Testis (tissue), 2 donors: ENCODE measurements at regions not wholly inside any gene's neighbourhood (a gene's known extent, or its start where the extent isn't known, plus 50 kb on each side); places are given as distances from the start of the nearest gene placed in this dataset.
A peak's percentile ranks its signal among the peaks of the same experiment; 100 is the strongest.

Experiments used
- DNase-seq: peaks from one replicate; pipeline ENCODE4 v3.0.0-alpha.2; 2019
- H3K27ac ChIP-seq, 2 donors: fragments of 200-600 bp; sonication (generic); one replicate each; pipeline ENCODE4 v1.5.1; 2019
- H3K27me3 ChIP-seq: fragments of 200-600 bp; sonication (generic); one replicate; pipeline ENCODE4 v1.5.1; 2019
- H3K36me3 ChIP-seq: fragments of 200-600 bp; sonication (generic); one replicate; pipeline ENCODE4 v1.5.1; 2017; ENCODE audit warnings: low read depth; ENCODE audit errors: missing control alignments
- H3K4me1 ChIP-seq: fragments of 200-600 bp; sonication (generic); one replicate; pipeline ENCODE4 v1.5.1; 2019
- H3K4me3 ChIP-seq, 2 donors: fragments of 200-600 bp; sonication (generic); one replicate each; pipeline ENCODE4 v1.5.1; 2017 to 2019
- H3K9me3 ChIP-seq: fragments of 200-600 bp; sonication (generic); one replicate; pipeline ENCODE4 v1.5.1; 2017
- POLR2A ChIP-seq: fragments of 450-650 bp; IDR thresholded peaks from one replicate; pipeline ENCODE4 v1.6.1; 2017; ENCODE audit warnings: antibody characterized with exemption, mild to moderate bottlenecking, moderate library complexity
- WGBS, 2 donors: methylation state at CpG; one replicate each; pipeline ENCODE4 v1.1.5; 2018; 5-methylcytosine and 5-hydroxymethylcytosine counted together
- intact Hi-C: fragments of 100-400 bp; cut with DNase I; formaldehyde crosslinking; loops from one replicate; pipeline ENCODE4 v1.15.1; 2023; ENCODE audit warnings: low total_unique reads
- TF ChIP-seq, protein P1 (sequence below), 3 experiments: fragments of 450-650 bp in 2 of 3; fragments of 200-600 bp in 1 of 3; sonication (generic) in 1 of 3; IDR thresholded peaks; one replicate each; pipeline ENCODE4 v1.5.1; 2016 to 2019; ENCODE audit warnings: antibody characterized with exemption in 3 of 3, mild to moderate bottlenecking in 2 of 3, moderate library complexity in 1 of 3

DNA sequence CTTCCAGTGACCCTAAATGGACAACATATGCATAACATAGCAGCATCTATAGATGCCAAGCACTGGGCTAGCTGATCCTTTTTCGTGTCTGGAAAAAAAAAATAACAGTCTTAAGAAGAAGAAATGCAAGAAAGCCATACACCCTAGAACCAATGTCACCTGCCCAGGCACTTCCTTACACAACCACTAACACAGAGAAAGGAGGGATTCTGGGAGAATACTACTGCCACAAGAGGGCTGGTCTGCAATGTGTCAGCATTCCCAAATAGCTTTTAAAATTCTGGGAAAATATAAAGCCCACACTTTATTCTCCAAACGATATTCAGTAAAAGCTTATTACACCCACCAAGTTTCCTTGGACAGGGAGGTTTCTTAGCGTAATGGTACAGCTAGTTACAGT, 271.2 kb downstream of the TBL1XR1 start:
- 59 to 70% methylated on average over 3 of the region's 3 CpGs for WGBS, 2 donors
- DNase-seq: no peak
- Histone ChIP-seq H3K4me3 (no peak overlapping the region), H3K9me3 (no peaks in the 10 kb centered on the region), H3K4me1 (no peaks in the 10 kb centered on the region), H3K27me3 (no peaks in the 10 kb centered on the region), H3K36me3 (no peaks in the 10 kb centered on the region), H3K27ac (no peak overlapping the region)
- intact Hi-C loops: no loop called here
- TF ChIP-seq, protein P1, sequence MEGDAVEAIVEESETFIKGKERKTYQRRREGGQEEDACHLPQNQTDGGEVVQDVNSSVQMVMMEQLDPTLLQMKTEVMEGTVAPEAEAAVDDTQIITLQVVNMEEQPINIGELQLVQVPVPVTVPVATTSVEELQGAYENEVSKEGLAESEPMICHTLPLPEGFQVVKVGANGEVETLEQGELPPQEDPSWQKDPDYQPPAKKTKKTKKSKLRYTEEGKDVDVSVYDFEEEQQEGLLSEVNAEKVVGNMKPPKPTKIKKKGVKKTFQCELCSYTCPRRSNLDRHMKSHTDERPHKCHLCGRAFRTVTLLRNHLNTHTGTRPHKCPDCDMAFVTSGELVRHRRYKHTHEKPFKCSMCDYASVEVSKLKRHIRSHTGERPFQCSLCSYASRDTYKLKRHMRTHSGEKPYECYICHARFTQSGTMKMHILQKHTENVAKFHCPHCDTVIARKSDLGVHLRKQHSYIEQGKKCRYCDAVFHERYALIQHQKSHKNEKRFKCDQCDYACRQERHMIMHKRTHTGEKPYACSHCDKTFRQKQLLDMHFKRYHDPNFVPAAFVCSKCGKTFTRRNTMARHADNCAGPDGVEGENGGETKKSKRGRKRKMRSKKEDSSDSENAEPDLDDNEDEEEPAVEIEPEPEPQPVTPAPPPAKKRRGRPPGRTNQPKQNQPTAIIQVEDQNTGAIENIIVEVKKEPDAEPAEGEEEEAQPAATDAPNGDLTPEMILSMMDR (IDR thresholded peaks at IDR 0.05): no peak
- TF ChIP-seq POLR2A: no peak

DNA sequence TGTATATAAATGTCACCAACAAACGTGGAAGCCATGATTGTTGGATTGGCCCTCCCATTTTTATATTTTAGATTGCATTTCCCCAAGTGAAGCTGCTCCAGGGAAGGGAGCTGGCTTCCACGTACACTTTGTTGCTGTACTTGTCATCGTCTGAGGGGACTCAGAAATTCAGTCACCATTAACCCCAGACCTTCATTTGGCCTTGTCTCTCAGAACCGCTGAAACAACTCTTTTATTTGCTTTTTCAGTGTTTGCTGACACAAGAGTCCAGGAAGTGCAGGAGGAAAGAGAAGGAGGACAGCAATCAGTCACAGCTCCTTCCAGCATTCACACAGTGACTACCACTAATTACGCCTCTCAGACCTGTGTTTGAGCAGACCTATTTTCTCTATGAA, 276.5 kb downstream of the TBL1XR1 start:
- 42 to 50% methylated on average over 5 of the region's 5 CpGs for WGBS, 2 donors
- TF ChIP-seq, protein P1 (IDR thresholded peaks at IDR 0.05): no peak
- no peak for TF ChIP-seq POLR2A
- Histone ChIP-seq H3K4me1 (no peaks in the 10 kb centered on the region), H3K27ac (peak overlapping the region in 1 of 2 donors; percentile 11), H3K27me3 (no peaks in the 10 kb centered on the region), H3K9me3 (no peaks in the 10 kb centered on the region), H3K4me3 (no peak overlapping the region), H3K36me3 (no peaks in the 10 kb centered on the region)
- DNase-seq: no peak
- intact Hi-C loops: no loop called here

DNA sequence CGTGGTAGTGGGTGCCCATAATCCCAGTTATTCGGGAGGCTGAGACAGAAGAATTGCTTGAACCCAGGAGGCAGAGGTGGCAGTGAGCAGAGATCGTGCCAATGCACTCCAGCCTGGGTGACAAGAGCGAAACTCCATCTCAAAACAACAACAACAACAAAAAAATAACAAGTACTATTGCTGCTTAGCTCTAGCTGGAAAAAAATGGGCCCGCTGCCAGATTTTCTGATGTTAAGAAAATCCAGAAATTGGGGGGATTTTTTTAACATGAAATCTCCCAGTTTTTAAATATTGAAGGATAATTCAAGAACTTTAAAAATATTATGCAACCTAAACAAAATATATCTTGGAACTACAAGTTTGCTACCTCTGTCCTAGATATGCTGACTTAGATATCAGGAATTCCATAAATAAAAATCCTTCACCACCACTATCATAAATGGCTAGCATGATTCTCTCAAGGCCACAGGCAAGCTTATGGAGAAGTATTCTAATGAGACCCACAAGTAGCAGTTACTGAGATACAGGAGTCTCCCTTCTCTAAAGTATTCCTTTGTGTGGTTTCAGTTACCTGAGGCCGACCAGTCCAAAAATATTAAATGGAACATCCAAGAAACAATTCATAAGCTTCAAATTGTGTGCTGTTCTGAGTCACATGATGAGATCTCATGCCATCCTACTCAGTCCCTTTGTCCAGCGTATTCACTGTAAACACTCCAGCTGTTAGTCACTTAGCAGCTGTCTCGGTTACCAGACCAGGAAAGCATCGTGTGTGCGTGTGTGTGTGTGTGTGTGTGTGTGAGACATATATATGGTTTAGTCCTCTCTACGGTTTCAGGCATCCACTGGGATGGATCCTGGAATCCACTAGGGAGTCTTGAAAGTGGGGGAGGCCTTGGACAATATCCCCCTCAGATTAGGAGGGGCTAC, 277.2 kb downstream of the TBL1XR1 start:
- H3K27ac ChIP-seq: peak overlapping the region in 1 of 2 donors; percentile 11
- no peaks in the 10 kb centered on the region for H3K4me1 ChIP-seq
- no peak for DNase-seq
- H3K4me3 ChIP-seq: no peak overlapping the region
- H3K36me3 ChIP-seq: no peaks in the 10 kb centered on the region
- H3K9me3 ChIP-seq: no peaks in the 10 kb centered on the region
- no peak for TF ChIP-seq POLR2A
- TF ChIP-seq, protein P1 (IDR thresholded peaks at IDR 0.05): no peak
- WGBS, 2 donors: 75 to 81% methylated on average over 11 of the region's 11 CpGs
- intact Hi-C loops: no loop called here
- H3K27me3 ChIP-seq: no peaks in the 10 kb centered on the region

DNA sequence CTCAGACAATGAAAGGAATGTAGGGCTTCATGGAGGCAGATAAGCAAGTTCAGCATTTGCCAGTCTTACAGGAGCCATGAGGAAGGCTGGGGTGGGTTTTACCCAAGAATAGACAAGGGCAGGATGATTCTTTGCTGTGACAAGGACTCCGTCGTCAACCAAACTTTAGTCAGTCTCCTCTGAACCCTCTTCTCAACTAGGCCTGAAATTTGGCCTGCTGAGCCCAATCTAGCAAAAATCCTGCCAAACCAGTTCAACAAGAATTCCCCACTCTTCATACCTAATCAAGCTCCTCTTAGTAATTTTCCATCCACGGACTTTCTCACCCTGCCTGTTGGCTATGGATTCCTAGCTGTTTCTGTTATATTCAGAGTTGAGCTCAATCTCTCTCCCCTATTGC, 280.5 kb downstream of the TBL1XR1 start:
- H3K27me3 ChIP-seq: no peaks in the 10 kb centered on the region
- no peaks in the 10 kb centered on the region for H3K9me3 ChIP-seq
- H3K27ac ChIP-seq: peak overlapping the region in 1 of 2 donors; percentile 74
- no peaks in the 10 kb centered on the region for H3K36me3 ChIP-seq
- no peak overlapping the region for H3K4me3 ChIP-seq
- no peak for TF ChIP-seq POLR2A
- TF ChIP-seq, protein P1 (IDR thresholded peaks at IDR 0.05): no peak
- no peak for DNase-seq
- intact Hi-C loops: no loop called here
- no peaks in the 10 kb centered on the region for H3K4me1 ChIP-seq
- WGBS, 2 donors: 89 to 93% methylated on average over 3 of the region's 3 CpGs

DNA sequence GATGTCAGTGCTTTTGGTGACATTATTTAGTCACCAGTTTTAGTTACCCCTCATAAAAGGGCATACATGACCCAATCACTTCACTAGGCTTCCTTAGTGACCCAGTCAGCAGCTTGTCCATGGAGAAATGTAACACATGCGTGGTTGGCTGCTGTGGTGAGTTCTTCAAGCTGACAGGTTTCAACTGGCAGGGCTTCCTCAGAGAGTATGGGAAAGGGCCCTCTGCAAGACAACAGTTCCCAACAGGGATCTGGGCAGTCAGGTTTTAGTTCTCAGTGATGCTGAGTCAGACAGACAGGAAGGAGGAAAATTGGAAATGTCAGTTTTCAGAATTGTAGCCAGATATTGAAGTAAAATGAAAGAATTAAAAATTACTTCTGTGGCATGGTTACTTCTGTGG, 282.5 kb downstream of the TBL1XR1 start:
- Histone ChIP-seq H3K4me3 (no peak overlapping the region), H3K36me3 (no peaks in the 10 kb centered on the region), H3K27me3 (no peaks in the 10 kb centered on the region), H3K27ac (no peak overlapping the region), H3K4me1 (no peaks in the 10 kb centered on the region), H3K9me3 (no peaks in the 10 kb centered on the region)
- 90 to 100% methylated on average over 1 of the region's 1 CpG for WGBS, 2 donors
- DNase-seq: no peak
- TF ChIP-seq POLR2A: no peak
- TF ChIP-seq, protein P1 (IDR thresholded peaks at IDR 0.05): no peak
- intact Hi-C loops: no loop called here
